ENCODE measurements at regions not wholly inside any gene's neighbourhood (a gene's known extent, or its start where the extent isn't known, plus 50 kb on each side); places are given as distances from the start of the nearest gene placed in this dataset.

DNA sequence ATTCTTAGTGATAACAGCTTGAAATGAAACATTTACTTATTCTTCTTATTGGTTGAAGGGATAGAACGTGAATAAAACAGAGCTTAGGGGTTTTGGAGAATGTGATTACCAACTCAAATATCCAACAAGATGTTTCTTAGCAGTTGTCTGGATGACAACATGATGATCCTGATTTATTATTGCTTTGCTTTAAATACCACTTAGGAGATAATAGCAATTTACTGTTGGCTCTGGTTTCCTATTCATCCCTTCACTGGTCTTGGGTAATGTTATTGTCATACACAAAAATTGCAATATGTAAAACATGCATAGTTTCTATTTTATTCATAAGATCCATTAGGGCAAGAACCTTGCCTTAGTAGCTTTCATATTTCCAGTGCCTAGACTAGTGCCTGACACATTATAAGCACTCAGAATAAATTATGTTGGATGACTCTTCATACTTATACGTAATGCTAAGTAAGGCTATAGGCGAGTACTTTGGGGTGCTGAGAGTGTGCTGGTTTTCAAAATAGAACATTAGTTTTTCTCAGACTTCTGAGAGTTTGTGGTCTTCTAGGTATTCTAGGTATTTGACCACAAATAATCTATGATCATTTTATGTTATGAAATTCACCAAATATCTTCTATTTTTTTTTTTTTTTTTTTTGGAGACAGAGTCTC is 58.6 kb upstream of the PGRMC2 start:
- FAIRE-seq = no peak
- dilution Hi-C loops (cut with MboI; ENCODE audit: extremely low pct_ligation_motif_present, low sequenced_read_pairs) = no loop called here

DNA sequence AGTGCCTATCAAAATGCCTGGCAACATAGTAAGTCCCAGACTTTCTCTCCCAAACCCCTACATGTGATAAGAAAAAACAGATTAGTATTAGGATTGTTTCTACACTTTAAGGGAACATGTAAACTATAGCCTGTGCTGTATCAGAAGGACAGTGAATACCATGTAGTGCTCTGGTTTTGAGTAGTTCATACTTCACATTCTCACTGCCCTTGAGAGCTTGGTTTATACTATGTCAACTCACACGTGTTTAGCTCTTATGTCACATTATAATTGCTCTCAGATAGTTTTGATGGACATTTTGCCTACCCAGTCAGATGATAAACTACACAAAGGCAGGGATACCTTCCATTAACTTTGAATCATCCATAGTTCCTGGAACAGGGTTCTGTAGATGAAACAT is 58.0 kb upstream of the PGRMC2 start:
- no peak overlapping the region for H2AFZ ChIP-seq (ENCODE audit: control insufficient read depth, low read length)
- H3K4me2 ChIP-seq (ENCODE audit: control insufficient read depth, extremely low read depth, insufficient read depth, low read depth, low read length) = no peak overlapping the region
- dilution Hi-C loops (cut with MboI; ENCODE audit: extremely low pct_ligation_motif_present, low sequenced_read_pairs) = no loop called here
- FAIRE-seq = no peak
- no peaks in the 10 kb centered on the region for H3K9me3 ChIP-seq (ENCODE audit: control insufficient read depth, low read depth, low read length)
- H3K36me3 ChIP-seq (ENCODE audit: control insufficient read depth in 2 of 2, extremely low read depth in 1 of 2, insufficient read depth in 2 of 2, low read length in 2 of 2) = no peaks in the 10 kb centered on the region
- peaks cover 11% of the 10 kb centered on the region for H3K4me1 ChIP-seq (ENCODE audit: control insufficient read depth, extremely low read depth, insufficient read depth, low read length)
- no peak overlapping the region for H3K4me3 ChIP-seq (ENCODE audit: control insufficient read depth in 2 of 3, extremely low read depth in 1 of 3, insufficient read depth in 2 of 3, low read depth in 1 of 3, low read length in 3 of 3)
- no peak for DNase-seq (ENCODE audit: low read depth, low spot score)
- no peaks in the 10 kb centered on the region for H4K20me1 ChIP-seq (ENCODE audit: control insufficient read depth, extremely low read depth, insufficient read depth, low read length)
- no peak overlapping the region for H3K27ac ChIP-seq (ENCODE audit: control insufficient read depth, insufficient read depth, low read length)
- no peaks in the 10 kb centered on the region for H3K9me1 ChIP-seq (ENCODE audit: control insufficient read depth, extremely low read depth, insufficient read depth, low read length)
- H3K79me2 ChIP-seq (ENCODE audit: control insufficient read depth, insufficient read depth, low read length) = no peaks in the 10 kb centered on the region
- TF ChIP-seq EZH2 (IDR thresholded peaks at IDR 0.05; ENCODE audit: low read length) = no peak
- TF ChIP-seq, protein P1, sequence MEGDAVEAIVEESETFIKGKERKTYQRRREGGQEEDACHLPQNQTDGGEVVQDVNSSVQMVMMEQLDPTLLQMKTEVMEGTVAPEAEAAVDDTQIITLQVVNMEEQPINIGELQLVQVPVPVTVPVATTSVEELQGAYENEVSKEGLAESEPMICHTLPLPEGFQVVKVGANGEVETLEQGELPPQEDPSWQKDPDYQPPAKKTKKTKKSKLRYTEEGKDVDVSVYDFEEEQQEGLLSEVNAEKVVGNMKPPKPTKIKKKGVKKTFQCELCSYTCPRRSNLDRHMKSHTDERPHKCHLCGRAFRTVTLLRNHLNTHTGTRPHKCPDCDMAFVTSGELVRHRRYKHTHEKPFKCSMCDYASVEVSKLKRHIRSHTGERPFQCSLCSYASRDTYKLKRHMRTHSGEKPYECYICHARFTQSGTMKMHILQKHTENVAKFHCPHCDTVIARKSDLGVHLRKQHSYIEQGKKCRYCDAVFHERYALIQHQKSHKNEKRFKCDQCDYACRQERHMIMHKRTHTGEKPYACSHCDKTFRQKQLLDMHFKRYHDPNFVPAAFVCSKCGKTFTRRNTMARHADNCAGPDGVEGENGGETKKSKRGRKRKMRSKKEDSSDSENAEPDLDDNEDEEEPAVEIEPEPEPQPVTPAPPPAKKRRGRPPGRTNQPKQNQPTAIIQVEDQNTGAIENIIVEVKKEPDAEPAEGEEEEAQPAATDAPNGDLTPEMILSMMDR (optimal IDR thresholded peaks at IDR 0.05 in 1 of 3, IDR thresholded peaks at IDR 0.05 in 1 of 3, conservative IDR thresholded peaks at IDR 0.05 in 1 of 3; ENCODE audit: extremely low read depth in 1 of 3, insufficient read depth in 2 of 3, low read length in 3 of 3) = no peak
- no peak overlapping the region for H3K9ac ChIP-seq (ENCODE audit: control insufficient read depth, extremely low read depth, insufficient read depth, low read length)
- H3K27me3 ChIP-seq (ENCODE audit: control insufficient read depth, extremely low read depth, insufficient read depth, low read length) = no peaks in the 10 kb centered on the region

More for the DNA sequence above, 58.6 kb upstream of the PGRMC2 start:
- no peaks in the 10 kb centered on the region for H3K36me3 ChIP-seq (ENCODE audit: control insufficient read depth in 2 of 2, extremely low read depth in 1 of 2, insufficient read depth in 2 of 2, low read length in 2 of 2)
- H2AFZ ChIP-seq (ENCODE audit: control insufficient read depth, low read length) = no peak overlapping the region
- no peaks in the 10 kb centered on the region for H3K9me1 ChIP-seq (ENCODE audit: control insufficient read depth, extremely low read depth, insufficient read depth, low read length)
- H3K9me3 ChIP-seq (ENCODE audit: control insufficient read depth, low read depth, low read length) = no peaks in the 10 kb centered on the region
- no peaks in the 10 kb centered on the region for H3K27me3 ChIP-seq (ENCODE audit: control insufficient read depth, extremely low read depth, insufficient read depth, low read length)
- no peak overlapping the region for H3K9ac ChIP-seq (ENCODE audit: control insufficient read depth, extremely low read depth, insufficient read depth, low read length)
- TF ChIP-seq, protein P1 (optimal IDR thresholded peaks at IDR 0.05 in 1 of 3, IDR thresholded peaks at IDR 0.05 in 1 of 3, conservative IDR thresholded peaks at IDR 0.05 in 1 of 3; ENCODE audit: extremely low read depth in 1 of 3, insufficient read depth in 2 of 3, low read length in 3 of 3) = no peak
- TF ChIP-seq EZH2 (IDR thresholded peaks at IDR 0.05; ENCODE audit: low read length) = no peak
- no peaks in the 10 kb centered on the region for H3K79me2 ChIP-seq (ENCODE audit: control insufficient read depth, insufficient read depth, low read length)
- H3K4me2 ChIP-seq (ENCODE audit: control insufficient read depth, extremely low read depth, insufficient read depth, low read depth, low read length) = no peak overlapping the region
- no peak overlapping the region for H3K4me3 ChIP-seq (ENCODE audit: control insufficient read depth in 2 of 3, extremely low read depth in 1 of 3, insufficient read depth in 2 of 3, low read depth in 1 of 3, low read length in 3 of 3)
- no peaks in the 10 kb centered on the region for H4K20me1 ChIP-seq (ENCODE audit: control insufficient read depth, extremely low read depth, insufficient read depth, low read length)
- no peak for DNase-seq (ENCODE audit: low read depth, low spot score)
- H3K27ac ChIP-seq (ENCODE audit: control insufficient read depth, insufficient read depth, low read length) = no peak overlapping the region
- peaks cover 11% of the 10 kb centered on the region for H3K4me1 ChIP-seq (ENCODE audit: control insufficient read depth, extremely low read depth, insufficient read depth, low read length)

Measured in keratinocyte (primary cell).